CD1c-positive myeloid dendritic cell (primary cell): ENCODE measurements at regions not wholly inside any gene's neighbourhood (a gene's known extent, or its start where the extent isn't known, plus 50 kb on each side); places are given as distances from the start of the nearest gene placed in this dataset.

ENCODE experiments used
- DNase-seq: peaks from one replicate; pipeline ENCODE4 v3.0.0-alpha.2; 2016; ENCODE audit errors: extremely low spot score

GRCh38 chr7:136039577-136040345 is 62.6 kb upstream of the MTPN start:
- no peak for DNase-seq

- DNase-seq, result no peak
Measured at GRCh38 chr7:136036336-136036735, 59.2 kb upstream of the MTPN start.

- DNase-seq, result no peak
Measured at GRCh38 chr7:136034132-136034531, 57.0 kb upstream of the MTPN start.

GRCh38 chr7:136033413-136034031 is 56.4 kb upstream of the MTPN start:
- no peak for DNase-seq

- no peak for DNase-seq
Measured at GRCh38 chr7:136030867-136031318, 53.7 kb upstream of the MTPN start.

GRCh38 chr7:136030330-136030729 is 53.2 kb upstream of the MTPN start:
- no peak for DNase-seq

- no peak for DNase-seq
Measured at GRCh38 chr7:136027160-136027559, 50.0 kb upstream of the MTPN start.
